Anterior cingulate cortex (tissue), 58 donors: ENCODE measurements at regions not wholly inside any gene's neighbourhood (a gene's known extent, or its start where the extent isn't known, plus 50 kb on each side); places are given as distances from the start of the nearest gene placed in this dataset.

Experiments
- DNase-seq, 58 donors: peaks; one replicate each; lab custom pipeline; 2025; lab: John Stamatoyannopoulos, UW

GRCh38 chrX:121102101-121102500, 54.7 kb downstream of the GLUD2 start:
- no peak for DNase-seq

- peak in 1 of 58 donors; percentile 2 for DNase-seq
Observed at GRCh38 chrX:121103381-121103780, 56.0 kb downstream of the GLUD2 start.

- peak in 4 of 58 donors; percentile 0 to 14 (median 4) for DNase-seq
Observed at GRCh38 chrX:121106484-121107235, 59.2 kb downstream of the GLUD2 start.

GRCh38 chrX:121109986-121110385, 62.6 kb downstream of the GLUD2 start:
- DNase-seq, result no peak

- no peak for DNase-seq
Observed at GRCh38 chrX:121110536-121110935, 63.1 kb downstream of the GLUD2 start.

- peak in 1 of 58 donors; percentile 5 for DNase-seq
Observed at GRCh38 chrX:121114691-121115090, 67.3 kb downstream of the GLUD2 start.

- no peak for DNase-seq
Observed at GRCh38 chrX:121120690-121121605, 73.5 kb downstream of the GLUD2 start.

GRCh38 chrX:121122332-121122731, 74.9 kb downstream of the GLUD2 start:
- no peak for DNase-seq

GRCh38 chrX:121128925-121129877, 81.8 kb downstream of the GLUD2 start:
- peak in 3 of 58 donors; percentile 0 to 10 (median 1) for DNase-seq

- no peak for DNase-seq
Observed at GRCh38 chrX:121132675-121133074, 85.3 kb downstream of the GLUD2 start.

- no peak for DNase-seq
Observed at GRCh38 chrX:121135488-121136207, 88.2 kb downstream of the GLUD2 start.

GRCh38 chrX:121146059-121146628, 98.7 kb downstream of the GLUD2 start:
- no peak for DNase-seq

GRCh38 chrX:121150217-121150616, 102.8 kb downstream of the GLUD2 start:
- DNase-seq, result no peak

GRCh38 chrX:121151293-121151692, 103.9 kb downstream of the GLUD2 start:
- DNase-seq, result no peak

GRCh38 chrX:121154858-121155404, 107.5 kb downstream of the GLUD2 start:
- DNase-seq, result no peak

- DNase-seq, result no peak
Observed at GRCh38 chrX:121160987-121161386, 113.6 kb downstream of the GLUD2 start.

GRCh38 chrX:121161501-121161933, 114.1 kb downstream of the GLUD2 start:
- peak in 8 of 58 donors; percentile 0 to 24 (median 2) for DNase-seq

GRCh38 chrX:121163443-121163842, 116.0 kb downstream of the GLUD2 start:
- no peak for DNase-seq

GRCh38 chrX:121165930-121166359, 118.5 kb downstream of the GLUD2 start:
- DNase-seq, result no peak
